Stomach (tissue), 4 donors: ENCODE measurements at regions not wholly inside any gene's neighbourhood (a gene's known extent, or its start where the extent isn't known, plus 50 kb on each side); places are given as distances from the start of the nearest gene placed in this dataset.

ENCODE experiments used
- CTCF ChIP-seq, 7 experiments: fragments of 450-650 bp in 4 of 7; fragments of 200-600 bp in 3 of 7; sonication (generic) in 3 of 7; IDR thresholded peaks; one replicate each; pipeline ENCODE4 v1.5.1; 2016 to 2019; ENCODE audit warnings: antibody characterized with exemption in 7 of 7, control low read depth in 2 of 7, mild to moderate bottlenecking in 1 of 7
- EP300 ChIP-seq: sonication (generic); formaldehyde crosslinking; IDR thresholded peaks from one replicate; pipeline ENCODE4 v1.6.1; 2017; ENCODE audit warnings: antibody characterized with exemption
- POLR2A ChIP-seq, 4 donors: fragments of 450-650 bp; IDR thresholded peaks; one replicate each; pipeline ENCODE4 v1.6.1; 2016; ENCODE audit warnings: antibody characterized with exemption in 4 of 4, control low read depth in 2 of 4, mild to moderate bottlenecking in 1 of 4, moderate library complexity in 1 of 4
- POLR2AphosphoS5 ChIP-seq, 3 donors: sonication (generic); formaldehyde crosslinking; IDR thresholded peaks; one replicate each; pipeline ENCODE4 v1.6.1; 2016; ENCODE audit warnings: antibody characterized with exemption in 3 of 3

- TF ChIP-seq CTCF (IDR thresholded peaks at IDR 0.05), result no peak
- no peak for TF ChIP-seq POLR2A (IDR thresholded peaks at IDR 0.05)
- TF ChIP-seq POLR2AphosphoS5 (IDR thresholded peaks at IDR 0.05), result no peak
- no peak for TF ChIP-seq EP300
These were observed 455.6 kb downstream of the TBL1XR1 start for GRCh38 chr3:176741664-176742047.
